Liver (tissue), 3 donors: ENCODE measurements at regions not wholly inside any gene's neighbourhood (a gene's known extent, or its start where the extent isn't known, plus 50 kb on each side); places are given as distances from the start of the nearest gene placed in this dataset.

Experiments
- ATF3 ChIP-seq: IDR thresholded peaks from 2 replicates; pipeline ENCODE4 v1.6.1; 2016; ENCODE audit warnings: antibody characterized with exemption
- CTCF ChIP-seq: fragments of 150-350 bp; IDR thresholded peaks from 2 replicates; pipeline ENCODE4 v1.5.1; 2017; ENCODE audit warnings: improper control_type of control experiment, low read depth, low read length; ENCODE audit not compliant: missing input control
- FOXA2 ChIP-seq: IDR thresholded peaks from 2 replicates; pipeline ENCODE4 v1.6.1; 2016; ENCODE audit warnings: antibody characterized with exemption
- HNF4G ChIP-seq: IDR thresholded peaks from 2 replicates; pipeline ENCODE4 v1.6.1; 2016; ENCODE audit warnings: antibody characterized with exemption
- JUND ChIP-seq, 2 donors: IDR thresholded peaks; 2 replicates each; pipeline ENCODE4 v1.6.1; 2016; ENCODE audit warnings: antibody characterized with exemption in 2 of 2
- donor health status: healthy.
- donor health status: healthy.

GRCh38 chr9:7639471-7639870 lies 160.1 kb downstream of the DMAC1 start:
- TF ChIP-seq CTCF (no peak), FOXA2 (no peak), HNF4G (no peak), ATF3 (no peak), JUND (IDR thresholded peaks at IDR 0.05) (no peak)
